AG04449 (cell line): ENCODE measurements at regions not wholly inside any gene's neighbourhood (a gene's known extent, or its start where the extent isn't known, plus 50 kb on each side); places are given as distances from the start of the nearest gene placed in this dataset.
"Not testable (repeated sequence)": the region's sequence is repeated elsewhere in the genome, so short reads cannot be mapped to it uniquely, and the experiment has no call there.

Source experiments
- CTCF ChIA-PET: fragments of 350-600 bp; formaldehyde crosslinking; extraction: SDS; loops from one replicate; lab custom pipeline; 2021; ENCODE audit warnings: antibody characterized with exemption; lab: Yijun Ruan, JAX
- POLR2A ChIA-PET: fragments of 400-600, 350-600 bp; formaldehyde crosslinking; extraction: SDS; loops from one replicate; lab custom pipeline; 2020; ENCODE audit warnings: antibody characterized with exemption, inconsistent platforms; lab: Yijun Ruan, JAX
- DNase-seq: peaks from one replicate; pipeline ENCODE4 v3.0.0-alpha.2; 2010; ENCODE audit warnings: low read depth, low spot score
- H3K4me3 ChIP-seq: 2 replicates; pipeline ENCODE4 v1.5.1; 2011; ENCODE audit warnings: low read depth, mild to moderate bottlenecking, control low read depth, low read length
- TF ChIP-seq, protein P1 (sequence below): IDR thresholded peaks from one replicate; pipeline ENCODE4 v1.5.1; 2011; ENCODE audit warnings: mild to moderate bottlenecking, moderate library complexity, low read length, control low read depth, inconsistent platforms; ENCODE audit not compliant: insufficient read depth; ENCODE audit errors: missing control alignments

DNA sequence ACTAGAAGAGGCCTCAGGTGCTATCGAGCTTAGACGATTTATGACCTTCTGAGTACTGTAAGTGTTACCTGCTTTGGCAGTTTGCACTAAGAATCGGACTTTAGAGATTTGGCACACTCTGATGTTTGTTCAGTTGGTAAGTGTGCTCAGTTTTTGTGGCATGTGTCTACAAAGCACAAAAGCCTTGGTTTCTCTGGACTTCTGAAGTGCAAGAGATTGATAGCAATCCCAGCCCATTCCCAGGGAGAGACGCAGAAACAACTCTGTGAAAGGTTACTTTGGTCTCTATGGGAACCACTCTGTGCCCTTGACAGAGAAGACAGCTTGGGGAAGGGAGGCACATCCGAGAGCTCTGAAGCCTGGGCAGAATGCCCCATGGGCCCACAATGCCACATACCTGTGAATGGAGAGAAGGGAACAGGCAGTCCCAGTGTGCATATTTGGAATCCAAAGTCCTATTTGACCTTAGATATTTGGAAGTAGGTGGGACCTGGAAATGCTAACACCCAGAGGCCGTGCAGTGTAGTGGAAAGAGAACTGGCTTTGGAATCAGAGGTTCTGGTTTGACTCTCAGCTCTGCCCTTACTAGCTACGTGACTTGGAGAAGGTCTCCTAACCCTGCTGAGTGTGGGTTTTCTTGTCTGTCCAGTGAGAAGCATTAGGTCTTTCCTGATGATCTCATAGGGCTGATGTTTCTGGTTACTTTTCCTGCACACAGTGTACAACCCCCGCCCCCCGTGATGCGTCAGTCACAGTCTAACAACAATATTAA lies 194.3 kb upstream of the VLDLR start:
- CTCF ChIA-PET = no interaction called here
- H3K4me3 ChIP-seq = no peak overlapping the region
- DNase-seq = no peak
- POLR2A ChIA-PET = no interaction called here
- TF ChIP-seq, protein P1, sequence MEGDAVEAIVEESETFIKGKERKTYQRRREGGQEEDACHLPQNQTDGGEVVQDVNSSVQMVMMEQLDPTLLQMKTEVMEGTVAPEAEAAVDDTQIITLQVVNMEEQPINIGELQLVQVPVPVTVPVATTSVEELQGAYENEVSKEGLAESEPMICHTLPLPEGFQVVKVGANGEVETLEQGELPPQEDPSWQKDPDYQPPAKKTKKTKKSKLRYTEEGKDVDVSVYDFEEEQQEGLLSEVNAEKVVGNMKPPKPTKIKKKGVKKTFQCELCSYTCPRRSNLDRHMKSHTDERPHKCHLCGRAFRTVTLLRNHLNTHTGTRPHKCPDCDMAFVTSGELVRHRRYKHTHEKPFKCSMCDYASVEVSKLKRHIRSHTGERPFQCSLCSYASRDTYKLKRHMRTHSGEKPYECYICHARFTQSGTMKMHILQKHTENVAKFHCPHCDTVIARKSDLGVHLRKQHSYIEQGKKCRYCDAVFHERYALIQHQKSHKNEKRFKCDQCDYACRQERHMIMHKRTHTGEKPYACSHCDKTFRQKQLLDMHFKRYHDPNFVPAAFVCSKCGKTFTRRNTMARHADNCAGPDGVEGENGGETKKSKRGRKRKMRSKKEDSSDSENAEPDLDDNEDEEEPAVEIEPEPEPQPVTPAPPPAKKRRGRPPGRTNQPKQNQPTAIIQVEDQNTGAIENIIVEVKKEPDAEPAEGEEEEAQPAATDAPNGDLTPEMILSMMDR = no peak

DNA sequence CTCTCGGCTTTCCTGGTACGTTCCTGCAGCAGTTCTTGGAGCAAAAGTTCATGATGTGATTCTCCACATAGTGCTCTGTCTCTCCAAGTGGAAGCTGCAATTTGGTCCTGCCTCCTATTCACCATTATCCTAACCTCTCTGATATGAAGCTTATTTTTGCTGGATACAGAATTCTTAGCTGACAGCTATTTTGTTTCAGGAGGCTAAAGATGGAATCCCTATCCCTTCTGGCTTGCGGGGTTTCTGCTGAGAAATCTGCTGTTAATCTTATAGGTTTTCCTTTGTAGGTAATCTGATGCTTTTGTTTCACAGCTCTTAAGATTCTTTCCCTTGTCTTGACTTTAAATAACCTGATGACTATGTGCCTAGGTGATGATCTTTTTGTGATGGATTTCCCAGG lies 181.6 kb upstream of the VLDLR start:
- H3K4me3 ChIP-seq = no peak overlapping the region
- DNase-seq = no peak
- CTCF ChIA-PET = no interaction called here
- POLR2A ChIA-PET = no interaction called here
- TF ChIP-seq, protein P1 = no peak

DNA sequence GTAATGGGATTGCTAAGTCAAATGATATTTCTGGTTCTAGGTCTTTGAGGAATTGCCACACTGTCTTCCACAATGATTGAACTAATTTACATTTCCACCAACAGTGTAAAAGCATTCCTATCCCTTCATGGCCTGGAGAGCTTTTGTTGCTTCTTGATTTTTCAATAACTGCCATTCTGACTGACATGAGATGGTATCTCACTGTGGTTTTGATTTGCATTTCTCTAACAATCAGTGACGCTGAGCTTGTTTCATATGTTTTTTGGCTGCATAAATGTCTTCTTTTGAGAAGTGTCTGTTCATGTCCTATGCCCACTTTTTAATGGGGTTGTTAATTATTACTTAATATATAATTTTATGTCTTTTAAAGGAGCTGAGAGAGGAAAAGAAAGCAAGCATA lies 177.7 kb upstream of the VLDLR start:
- CTCF ChIA-PET, DNase-seq, H3K4me3 ChIP-seq, POLR2A ChIA-PET: not testable (repeated sequence)

DNA sequence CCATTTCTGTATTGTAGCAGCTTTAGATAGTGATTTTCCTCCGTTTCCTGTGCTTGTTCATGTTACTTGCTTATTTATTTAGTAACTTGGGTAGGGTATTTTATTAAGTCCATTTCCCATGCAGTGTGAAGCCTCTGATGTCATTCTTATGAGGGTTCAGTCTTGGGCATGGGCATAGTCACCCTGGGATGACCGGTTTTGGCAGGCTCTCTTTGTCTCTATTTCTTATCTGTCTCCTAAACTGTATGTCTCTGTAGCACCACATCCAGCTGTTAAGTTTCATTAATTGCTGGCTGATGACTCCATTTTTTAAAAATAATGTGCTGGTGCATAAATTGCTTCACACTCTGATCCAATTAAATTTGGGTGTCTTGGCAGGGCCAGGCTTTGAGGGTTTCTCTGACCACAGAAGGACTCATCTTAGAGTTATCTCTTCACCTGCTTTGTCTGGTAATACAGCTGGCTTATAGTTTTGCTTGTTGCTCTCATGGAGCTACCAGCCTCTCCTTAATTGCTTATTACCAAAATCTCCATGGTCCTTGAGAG lies 173.3 kb upstream of the VLDLR start:
- POLR2A ChIA-PET = no interaction called here
- no peak overlapping the region for H3K4me3 ChIP-seq
- CTCF ChIA-PET = no interaction called here
- DNase-seq = no peak
- TF ChIP-seq, protein P1 = no peak

DNA sequence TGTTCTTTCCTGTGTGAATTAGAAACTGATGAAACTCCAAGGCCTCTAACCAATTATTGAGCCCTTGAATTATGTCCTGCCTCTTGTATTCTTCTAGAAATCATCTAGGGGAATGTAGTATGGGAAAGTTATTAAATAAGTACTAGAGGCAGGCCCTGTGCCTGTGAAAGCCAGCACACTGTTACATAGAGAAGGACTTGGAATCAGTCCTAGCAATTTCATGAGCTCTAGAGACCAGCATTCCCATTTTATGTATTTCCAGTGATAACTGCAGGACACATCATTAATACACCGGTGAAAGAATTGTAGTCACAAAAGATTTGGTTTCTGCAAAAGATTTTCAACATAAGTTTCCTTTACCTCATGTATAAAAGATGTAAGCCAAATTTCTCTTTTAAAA lies 168.5 kb upstream of the VLDLR start:
- DNase-seq = no peak
- CTCF ChIA-PET = interaction anchor here (0.5 kb wide), 1 partner anchor 205 kb away, joined by 3 read pairs; no protein-coding TSS in a partner anchor
- POLR2A ChIA-PET = no interaction called here
- TF ChIP-seq, protein P1 = no peak
- no peak overlapping the region for H3K4me3 ChIP-seq

DNA sequence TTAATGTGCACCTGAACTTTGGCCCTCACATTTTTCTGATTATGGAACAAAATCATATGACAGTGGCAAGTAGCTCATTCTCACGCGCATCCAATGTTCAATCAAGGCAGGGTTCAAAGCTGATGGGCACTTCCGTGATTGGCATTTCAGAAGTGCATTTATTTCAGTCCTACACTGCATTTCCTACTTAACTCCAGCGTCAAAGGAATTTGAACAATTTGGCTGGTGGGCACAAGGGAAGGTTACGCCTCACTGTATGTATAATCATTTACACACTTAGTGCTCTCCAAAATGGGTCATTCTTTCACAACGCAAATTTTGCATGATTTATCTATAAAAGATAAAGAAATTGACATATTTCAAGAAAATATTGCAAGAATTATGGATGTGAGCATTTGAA lies 167.9 kb upstream of the VLDLR start:
- ChIA-PET POLR2A (no interaction called here), CTCF (interaction anchor here (0.5 kb wide), 1 partner anchor 204 kb away, joined by 3 read pairs; no protein-coding TSS in a partner anchor)
- TF ChIP-seq, protein P1 = no peak
- no peak for DNase-seq
- no peak overlapping the region for H3K4me3 ChIP-seq

DNA sequence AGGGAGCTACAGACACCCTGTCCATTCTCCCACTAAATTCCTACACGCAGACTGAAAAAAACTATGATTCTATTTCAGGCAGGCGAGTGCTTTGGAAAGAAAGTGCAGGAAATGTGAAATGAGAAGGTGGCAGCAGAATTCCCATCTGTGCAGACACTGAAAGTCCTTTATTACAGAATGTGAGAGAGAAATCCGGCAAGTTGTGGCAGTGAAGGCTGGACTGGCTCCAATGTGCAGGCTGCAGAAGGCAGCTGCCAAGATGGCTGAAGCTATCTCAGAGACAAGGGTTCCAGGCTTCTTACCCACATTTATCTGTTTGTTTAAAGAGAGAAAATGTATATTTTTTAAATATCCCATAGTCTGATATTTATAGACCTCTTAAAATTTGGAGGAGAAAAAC lies 161.8 kb upstream of the VLDLR start:
- DNase-seq = no peak
- ChIA-PET POLR2A (no interaction called here), CTCF (no interaction called here)
- no peak overlapping the region for H3K4me3 ChIP-seq
- TF ChIP-seq, protein P1 = no peak
